Esophagus squamous epithelium (tissue), 4 donors: ENCODE measurements at regions not wholly inside any gene's neighbourhood (a gene's known extent, or its start where the extent isn't known, plus 50 kb on each side); places are given as distances from the start of the nearest gene placed in this dataset.

Experiments used
- POLR2A ChIP-seq, 4 donors: fragments of 450-650 bp; IDR thresholded peaks; one replicate each; pipeline ENCODE4 v1.6.1; 2017; ENCODE audit warnings: antibody characterized with exemption in 4 of 4, mild to moderate bottlenecking in 4 of 4, moderate library complexity in 3 of 4
- TF ChIP-seq, protein P1 (sequence below), 6 experiments: fragments of 450-650 bp in 4 of 6; fragments of 200-600 bp in 2 of 6; sonication (generic) in 2 of 6; IDR thresholded peaks; one replicate each; pipeline ENCODE4 v1.5.1; 2016 to 2019; ENCODE audit warnings: antibody characterized with exemption in 6 of 6, mild to moderate bottlenecking in 4 of 6, moderate library complexity in 4 of 6

DNA sequence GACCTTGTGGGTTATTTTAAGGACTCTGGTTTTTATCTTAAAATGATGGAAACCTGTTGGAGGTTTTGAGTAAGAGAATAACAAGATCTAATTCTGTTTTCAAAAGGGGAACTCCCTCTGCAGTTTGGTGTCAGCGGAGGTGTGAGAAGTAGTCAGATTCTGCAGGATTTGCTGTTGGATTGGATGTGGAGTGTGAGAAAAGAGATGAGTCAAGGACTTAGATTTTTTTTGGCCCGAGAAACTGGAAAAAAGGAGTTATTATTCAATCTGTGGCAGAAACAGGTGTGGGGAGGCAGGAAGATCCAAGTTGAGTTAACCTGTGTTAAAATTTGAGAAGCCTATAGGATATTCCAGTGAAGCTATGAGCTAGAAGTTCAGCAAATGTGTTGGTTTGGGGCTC is 337.2 kb upstream of the FANCL start:
- TF ChIP-seq, protein P1, sequence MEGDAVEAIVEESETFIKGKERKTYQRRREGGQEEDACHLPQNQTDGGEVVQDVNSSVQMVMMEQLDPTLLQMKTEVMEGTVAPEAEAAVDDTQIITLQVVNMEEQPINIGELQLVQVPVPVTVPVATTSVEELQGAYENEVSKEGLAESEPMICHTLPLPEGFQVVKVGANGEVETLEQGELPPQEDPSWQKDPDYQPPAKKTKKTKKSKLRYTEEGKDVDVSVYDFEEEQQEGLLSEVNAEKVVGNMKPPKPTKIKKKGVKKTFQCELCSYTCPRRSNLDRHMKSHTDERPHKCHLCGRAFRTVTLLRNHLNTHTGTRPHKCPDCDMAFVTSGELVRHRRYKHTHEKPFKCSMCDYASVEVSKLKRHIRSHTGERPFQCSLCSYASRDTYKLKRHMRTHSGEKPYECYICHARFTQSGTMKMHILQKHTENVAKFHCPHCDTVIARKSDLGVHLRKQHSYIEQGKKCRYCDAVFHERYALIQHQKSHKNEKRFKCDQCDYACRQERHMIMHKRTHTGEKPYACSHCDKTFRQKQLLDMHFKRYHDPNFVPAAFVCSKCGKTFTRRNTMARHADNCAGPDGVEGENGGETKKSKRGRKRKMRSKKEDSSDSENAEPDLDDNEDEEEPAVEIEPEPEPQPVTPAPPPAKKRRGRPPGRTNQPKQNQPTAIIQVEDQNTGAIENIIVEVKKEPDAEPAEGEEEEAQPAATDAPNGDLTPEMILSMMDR (IDR thresholded peaks at IDR 0.05), result no peak
- no peak for TF ChIP-seq POLR2A (IDR thresholded peaks at IDR 0.05)
